Transverse colon (tissue), 4 donors: ENCODE measurements at regions not wholly inside any gene's neighbourhood (a gene's known extent, or its start where the extent isn't known, plus 50 kb on each side); places are given as distances from the start of the nearest gene placed in this dataset.
"Not testable (repeated sequence)": the region's sequence is repeated elsewhere in the genome, so short reads cannot be mapped to it uniquely, and the experiment has no call there.

Source experiments
- EP300 ChIP-seq: sonication (generic); formaldehyde crosslinking; IDR thresholded peaks from one replicate; pipeline ENCODE4 v1.6.1; 2017; ENCODE audit warnings: antibody characterized with exemption, low read depth
- POLR2A ChIP-seq: fragments of 450-650 bp; IDR thresholded peaks from one replicate; pipeline ENCODE4 v1.6.1; 2016; ENCODE audit warnings: antibody characterized with exemption, mild to moderate bottlenecking, moderate library complexity
- POLR2AphosphoS5 ChIP-seq, 3 donors: sonication (generic); formaldehyde crosslinking; IDR thresholded peaks; one replicate each; pipeline ENCODE4 v1.6.1; 2016; ENCODE audit warnings: antibody characterized with exemption in 3 of 3
- TF ChIP-seq, protein P1 (sequence below), 5 experiments: fragments of 200-600 bp in 3 of 5; fragments of 450-650 bp in 2 of 5; sonication (generic) in 3 of 5; IDR thresholded peaks; 1 replicate in 2 of 5; 2 replicates in 3 of 5; pipeline ENCODE4 v1.5.1; 2016 to 2017; ENCODE audit warnings: antibody characterized with exemption in 5 of 5, inconsistent platforms in 3 of 5, mild to moderate bottlenecking in 2 of 5, moderate library complexity in 1 of 5

DNA sequence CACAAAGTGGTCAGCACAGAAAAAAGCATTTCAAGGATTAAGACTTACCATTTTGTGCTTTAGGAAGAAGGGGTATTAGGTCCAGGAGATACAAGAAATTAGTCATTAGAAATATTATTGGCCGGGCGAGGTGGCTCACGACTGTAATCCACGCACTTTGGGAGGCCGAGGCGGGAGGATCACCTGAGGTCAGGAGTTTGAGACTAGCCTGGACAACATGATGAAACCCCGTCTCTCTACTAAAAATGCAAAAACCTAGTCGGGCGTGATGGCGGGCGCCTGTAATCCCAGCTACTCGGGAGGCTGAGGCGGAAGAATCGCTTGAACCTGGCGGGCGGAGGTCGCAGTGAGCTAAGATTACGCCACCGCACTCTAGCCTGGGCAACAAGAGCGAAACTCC is 111.0 kb downstream of the DDX11 start:
- TF ChIP-seq, protein P1, sequence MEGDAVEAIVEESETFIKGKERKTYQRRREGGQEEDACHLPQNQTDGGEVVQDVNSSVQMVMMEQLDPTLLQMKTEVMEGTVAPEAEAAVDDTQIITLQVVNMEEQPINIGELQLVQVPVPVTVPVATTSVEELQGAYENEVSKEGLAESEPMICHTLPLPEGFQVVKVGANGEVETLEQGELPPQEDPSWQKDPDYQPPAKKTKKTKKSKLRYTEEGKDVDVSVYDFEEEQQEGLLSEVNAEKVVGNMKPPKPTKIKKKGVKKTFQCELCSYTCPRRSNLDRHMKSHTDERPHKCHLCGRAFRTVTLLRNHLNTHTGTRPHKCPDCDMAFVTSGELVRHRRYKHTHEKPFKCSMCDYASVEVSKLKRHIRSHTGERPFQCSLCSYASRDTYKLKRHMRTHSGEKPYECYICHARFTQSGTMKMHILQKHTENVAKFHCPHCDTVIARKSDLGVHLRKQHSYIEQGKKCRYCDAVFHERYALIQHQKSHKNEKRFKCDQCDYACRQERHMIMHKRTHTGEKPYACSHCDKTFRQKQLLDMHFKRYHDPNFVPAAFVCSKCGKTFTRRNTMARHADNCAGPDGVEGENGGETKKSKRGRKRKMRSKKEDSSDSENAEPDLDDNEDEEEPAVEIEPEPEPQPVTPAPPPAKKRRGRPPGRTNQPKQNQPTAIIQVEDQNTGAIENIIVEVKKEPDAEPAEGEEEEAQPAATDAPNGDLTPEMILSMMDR (IDR thresholded peaks at IDR 0.05) = not testable (repeated sequence)
- TF ChIP-seq POLR2AphosphoS5 (IDR thresholded peaks at IDR 0.05); POLR2A; EP300: not testable (repeated sequence)
